NCI-H460 (cell line): ENCODE measurements at regions not wholly inside any gene's neighbourhood (a gene's known extent, or its start where the extent isn't known, plus 50 kb on each side); places are given as distances from the start of the nearest gene placed in this dataset.

Experiments used
- DNase-seq: peaks from one replicate; pipeline ENCODE4 v3.0.0-alpha.2; 2016; ENCODE audit warnings: low read depth; ENCODE audit errors: extremely low read depth

- DNase-seq, result no peak
Measured at GRCh38 chr9:118967901-118968300, 401.3 kb downstream of the BRINP1 start.

GRCh38 chr9:118975736-118976135 is 393.5 kb downstream of the BRINP1 start:
- no peak for DNase-seq

DNA sequence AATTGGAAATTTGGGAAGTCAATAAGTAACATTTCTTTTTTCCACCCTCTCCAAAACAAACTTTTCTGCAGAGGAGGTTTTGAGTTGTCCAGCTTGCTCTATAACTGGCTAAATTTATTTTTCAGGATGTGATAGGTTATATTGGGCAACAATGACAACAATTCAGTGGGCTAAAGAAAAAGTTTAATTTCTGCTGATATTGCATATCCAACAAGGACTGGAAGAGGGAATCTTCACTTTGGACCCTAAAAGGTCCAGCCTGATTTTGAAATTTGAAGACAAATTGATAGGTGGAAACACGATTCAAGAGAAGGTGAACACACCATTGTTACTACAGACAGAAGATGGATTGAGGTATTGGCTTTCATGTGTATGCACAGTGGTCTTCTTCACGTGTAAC is 393.1 kb downstream of the BRINP1 start:
- no peak for DNase-seq

- DNase-seq, result no peak
Measured at GRCh38 chr9:118984607-118985006, 384.6 kb downstream of the BRINP1 start.

- DNase-seq, result no peak
Measured at GRCh38 chr9:118985851-118986250, 383.4 kb downstream of the BRINP1 start.

GRCh38 chr9:118987167-118987566 is 382.1 kb downstream of the BRINP1 start:
- DNase-seq, result no peak

- DNase-seq, result no peak
Measured at GRCh38 chr9:118990949-118991348, 378.3 kb downstream of the BRINP1 start.

- DNase-seq, result no peak
Measured at GRCh38 chr9:118991366-118992285, 377.6 kb downstream of the BRINP1 start.

DNA sequence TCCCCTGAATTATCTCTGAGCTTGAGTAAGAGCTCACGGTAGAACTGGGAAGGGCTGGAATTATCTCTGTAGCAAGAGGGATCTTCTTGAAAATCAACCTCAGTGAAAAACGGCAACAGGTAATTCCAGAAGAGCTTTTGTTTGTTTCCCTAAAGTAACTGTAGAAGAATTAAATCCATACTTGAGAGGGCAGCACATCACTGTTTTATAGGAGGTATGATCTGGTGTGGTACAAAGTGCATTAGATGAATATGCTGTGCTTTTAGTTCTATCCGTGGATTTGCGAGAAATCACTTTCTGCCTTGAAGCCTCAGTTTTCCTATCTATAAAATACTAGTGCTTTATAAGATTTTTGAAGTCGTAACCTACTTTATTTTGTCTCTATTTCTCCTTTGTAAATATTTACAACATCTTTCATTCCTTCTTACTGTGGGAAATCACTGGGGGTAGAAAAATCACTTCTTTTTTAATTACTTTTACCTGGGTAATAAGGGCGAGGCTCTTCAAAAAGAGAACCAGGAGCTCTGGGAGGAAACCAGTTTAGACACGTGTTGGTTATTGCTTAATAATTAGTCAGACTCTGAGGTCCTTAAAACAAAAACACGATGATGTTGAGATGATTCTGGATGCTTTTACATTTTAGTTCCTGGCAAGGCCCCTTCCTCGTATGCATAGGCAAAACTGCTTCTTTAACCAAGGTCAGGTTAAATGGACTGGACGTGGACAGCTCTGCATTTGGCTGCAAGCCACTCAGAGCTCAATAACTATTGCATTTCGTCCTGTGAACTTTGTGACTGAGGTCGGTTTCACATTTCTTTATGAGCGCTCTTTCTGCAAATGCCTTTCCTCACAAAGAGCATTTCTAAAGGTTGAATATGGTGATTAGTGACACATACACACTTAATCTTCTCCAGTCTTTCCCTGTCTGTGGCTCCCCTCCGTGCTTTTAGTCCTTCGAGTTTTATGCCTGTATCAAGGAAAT is 376.1 kb downstream of the BRINP1 start:
- no peak for DNase-seq

DNA sequence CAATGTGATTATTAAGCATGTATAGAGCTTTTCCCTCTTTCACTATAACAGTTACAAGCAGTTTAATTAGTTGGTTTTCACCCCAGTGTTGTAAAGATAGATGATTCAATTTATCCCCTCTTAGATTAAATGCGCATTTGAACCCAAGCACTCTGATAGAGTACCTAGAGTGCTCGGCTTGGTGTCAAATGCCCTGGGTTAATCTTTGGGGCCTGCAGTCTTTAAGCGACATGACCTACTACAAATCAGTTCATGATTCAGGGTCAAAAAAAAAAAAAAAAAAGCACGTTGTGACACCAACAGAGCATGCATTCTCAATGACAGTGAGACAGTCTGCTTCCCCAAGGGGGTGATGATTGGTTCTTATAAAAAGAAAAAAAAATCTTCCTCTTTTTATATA is 375.3 kb downstream of the BRINP1 start:
- DNase-seq, result no peak

GRCh38 chr9:119002491-119002890 is 366.7 kb downstream of the BRINP1 start:
- no peak for DNase-seq

DNA sequence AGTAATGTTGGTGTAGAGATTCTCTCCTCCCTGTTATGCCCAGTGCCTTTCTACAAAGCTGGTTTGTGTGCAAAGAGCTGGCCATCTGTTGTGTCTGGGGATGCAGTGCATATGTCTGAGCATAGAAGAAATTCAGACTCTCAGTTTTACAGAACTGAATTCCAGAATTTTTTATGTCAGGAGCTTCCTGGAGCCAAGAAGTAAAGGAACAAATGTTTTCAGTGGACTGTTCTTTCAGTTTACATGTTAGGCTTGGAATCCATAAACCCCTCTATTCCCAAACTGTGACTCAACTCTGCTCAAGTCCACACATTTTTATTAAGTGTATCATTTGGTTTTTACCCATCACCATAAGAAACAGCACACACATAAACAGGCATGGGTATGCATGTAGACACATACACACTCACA is 366.0 kb downstream of the BRINP1 start:
- DNase-seq, result no peak

DNA sequence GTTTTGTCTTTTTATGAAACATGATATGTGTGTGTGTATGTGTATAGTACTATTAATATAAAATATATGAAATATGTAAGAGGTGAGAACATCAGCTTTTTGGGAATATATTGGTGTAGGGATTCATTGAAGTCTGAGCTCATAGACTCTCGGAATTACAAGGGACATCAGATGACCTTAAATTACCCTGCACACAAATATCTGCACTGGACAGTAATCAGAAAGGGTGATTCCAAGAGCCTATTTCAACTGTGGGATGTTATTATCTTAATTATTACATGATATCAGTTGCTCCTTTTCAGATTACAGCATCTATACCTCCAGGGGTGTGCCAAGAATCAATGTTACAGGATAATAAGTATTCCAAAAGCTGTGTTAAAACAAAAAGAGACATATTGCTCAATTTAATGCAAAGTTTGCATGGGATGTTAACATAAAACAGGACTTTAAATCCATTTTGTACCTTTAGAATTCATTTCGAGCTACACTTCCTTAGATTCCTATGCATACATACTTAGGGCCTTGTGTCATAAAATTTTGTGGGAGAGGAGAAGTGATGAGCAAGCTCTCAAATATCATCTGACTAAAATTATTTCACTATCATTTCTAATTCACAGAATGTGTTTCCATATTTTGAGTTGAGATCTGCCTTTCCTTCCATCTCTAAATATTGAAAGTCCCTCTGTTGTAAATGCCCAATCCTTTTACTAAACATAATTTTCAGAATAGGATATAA is 365.2 kb downstream of the BRINP1 start:
- no peak for DNase-seq

- no peak for DNase-seq
Measured at GRCh38 chr9:119004618-119004990, 364.6 kb downstream of the BRINP1 start.

DNA sequence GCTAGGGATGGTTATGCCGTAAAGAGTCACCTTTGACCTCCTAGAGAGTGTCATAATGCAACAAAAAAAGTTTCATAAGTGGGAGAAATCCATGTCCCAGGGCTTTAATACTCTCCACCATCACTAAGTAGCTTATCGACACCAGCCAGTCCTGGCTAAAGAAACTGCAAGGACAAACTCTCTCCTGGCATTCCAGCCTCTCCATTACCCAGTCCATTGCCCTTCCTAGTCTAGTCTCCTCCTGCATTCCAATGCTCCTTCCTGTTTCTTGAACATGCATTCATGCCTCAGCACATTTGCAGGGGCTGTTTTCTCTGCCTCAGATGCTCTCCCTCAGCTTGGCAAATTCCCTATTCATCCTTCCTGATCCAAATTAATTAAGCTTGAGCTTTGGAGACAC is 364.1 kb downstream of the BRINP1 start:
- no peak for DNase-seq

GRCh38 chr9:119009249-119009648 is 360.0 kb downstream of the BRINP1 start:
- DNase-seq, result no peak

- no peak for DNase-seq
Measured at GRCh38 chr9:119020284-119020683, 349.0 kb downstream of the BRINP1 start.

- DNase-seq, result no peak
Measured at GRCh38 chr9:119020730-119021333, 348.4 kb downstream of the BRINP1 start.

DNA sequence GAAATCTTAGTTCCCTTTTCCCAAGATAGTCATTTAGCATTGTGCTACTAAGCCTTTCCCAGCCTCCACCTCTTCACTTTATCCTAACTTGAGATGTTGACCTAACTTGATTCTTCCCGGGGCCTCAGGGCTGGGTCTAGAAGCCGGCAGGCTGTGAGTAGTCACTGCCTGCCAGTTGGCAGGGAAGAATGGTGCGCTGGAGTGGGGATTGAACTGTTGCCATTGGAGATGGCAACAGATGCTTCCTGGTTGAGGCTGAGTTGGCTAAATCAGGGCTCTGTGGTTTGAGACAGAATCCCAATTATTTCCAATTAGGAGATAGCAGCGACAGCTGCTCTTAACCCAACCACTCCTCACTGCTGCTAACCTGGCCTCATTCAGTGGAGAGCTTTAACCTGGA is 343.1 kb downstream of the BRINP1 start:
- DNase-seq, result no peak

GRCh38 chr9:119027901-119028699 is 341.1 kb downstream of the BRINP1 start:
- DNase-seq, result no peak
